ENCODE measurements at regions not wholly inside any gene's neighbourhood (a gene's known extent, or its start where the extent isn't known, plus 50 kb on each side); places are given as distances from the start of the nearest gene placed in this dataset.

DNA sequence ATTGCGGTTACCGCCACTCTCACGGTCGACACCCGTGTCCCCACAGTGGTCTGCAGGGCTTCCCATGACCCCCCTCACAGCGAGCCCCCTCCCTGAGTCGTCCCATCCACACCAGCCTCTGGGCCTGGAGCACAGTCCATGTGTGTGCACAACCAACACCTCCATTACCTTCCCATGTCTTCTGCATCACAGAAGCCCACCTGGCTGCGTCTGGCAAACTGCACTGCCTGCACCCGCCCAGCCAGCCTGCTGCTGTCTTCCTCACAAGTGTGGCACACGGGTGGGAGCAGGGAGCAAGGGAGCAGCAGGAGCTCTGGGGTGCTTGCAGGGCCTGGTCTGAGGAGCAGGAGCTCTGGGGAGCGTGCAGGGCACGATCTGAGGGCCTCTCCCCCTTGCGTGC lies 415.3 kb upstream of the IRX4 start:
- DNase-seq (ENCODE audit: low read depth in 2 of 2), result no peak

DNA sequence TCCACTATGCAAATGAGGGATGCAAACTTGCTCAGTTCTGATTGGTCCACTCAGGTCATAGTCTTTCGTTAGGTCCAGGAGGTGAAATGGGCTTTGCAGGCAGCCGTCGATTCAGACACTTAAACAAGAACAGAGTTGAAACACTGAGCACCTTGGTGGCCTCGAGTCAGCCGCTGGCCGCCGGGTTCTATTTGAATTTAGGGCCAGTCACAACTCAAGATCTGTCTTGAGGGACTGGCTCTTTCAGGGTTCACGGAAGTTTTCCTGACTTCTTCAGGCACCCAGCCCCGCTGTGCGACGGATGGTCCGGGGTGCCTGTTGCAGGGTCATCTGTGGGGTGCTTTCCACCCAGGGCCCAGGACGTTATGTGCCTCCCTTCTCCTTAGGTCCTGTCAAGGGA lies 412.8 kb upstream of the IRX4 start:
- no peak for DNase-seq (ENCODE audit: low read depth in 2 of 2)

DNA sequence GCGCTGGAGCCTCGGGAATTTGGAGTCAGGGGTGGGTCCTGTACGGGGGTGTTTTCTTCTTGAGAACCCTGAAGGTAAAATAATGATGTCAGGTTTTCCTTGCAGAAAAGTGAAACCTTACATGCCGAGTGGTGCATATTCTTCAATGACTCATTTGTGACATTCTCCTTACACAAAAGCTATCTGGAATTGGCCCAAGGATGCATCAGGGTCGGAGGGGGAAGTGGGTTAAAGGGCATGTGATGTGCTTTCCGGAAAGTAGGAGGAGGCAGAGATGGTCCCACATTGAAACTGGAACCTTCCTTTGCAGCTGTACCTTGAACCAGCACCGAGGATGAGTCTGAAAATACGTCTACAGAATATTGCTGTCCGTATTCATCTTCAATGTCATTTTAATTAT lies 411.2 kb upstream of the IRX4 start:
- no peak for DNase-seq (ENCODE audit: low read depth in 2 of 2)

GRCh38 chr5:2291146-2291840 lies 408.6 kb upstream of the IRX4 start:
- DNase-seq (ENCODE audit: low read depth in 2 of 2), result no peak

GRCh38 chr5:2289380-2289779 lies 406.7 kb upstream of the IRX4 start:
- DNase-seq (ENCODE audit: low read depth in 2 of 2), result no peak

- DNase-seq (ENCODE audit: low read depth in 2 of 2), result no peak
Observed at GRCh38 chr5:2288968-2289367, 406.2 kb upstream of the IRX4 start.

- DNase-seq (ENCODE audit: low read depth in 2 of 2), result no peak
Observed at GRCh38 chr5:2288466-2288865, 405.7 kb upstream of the IRX4 start.

DNA sequence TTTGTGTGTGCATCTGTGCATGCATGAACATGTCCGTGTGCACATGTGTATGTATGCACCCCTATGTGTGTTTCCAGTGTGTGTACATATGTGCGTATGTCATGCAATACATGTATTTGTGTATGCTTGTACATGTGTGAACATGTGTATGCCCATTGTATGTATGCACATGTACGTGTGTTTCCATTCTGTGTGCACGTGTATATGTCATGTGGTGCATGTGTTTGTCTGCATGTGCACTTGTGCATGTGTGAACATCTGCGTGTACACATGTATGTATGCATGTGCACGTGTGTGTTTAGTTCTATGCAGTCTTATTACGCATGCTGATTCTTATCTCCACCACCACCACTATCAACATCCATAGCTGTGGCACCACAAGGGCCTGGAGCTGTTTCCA lies 403.5 kb upstream of the IRX4 start:
- no peak for DNase-seq (ENCODE audit: low read depth in 2 of 2)

- DNase-seq (ENCODE audit: low read depth in 2 of 2), result no peak
Observed at GRCh38 chr5:2284678-2285077, 402.0 kb upstream of the IRX4 start.

- no peak for DNase-seq (ENCODE audit: low read depth in 2 of 2)
Observed at GRCh38 chr5:2283481-2284045, 400.8 kb upstream of the IRX4 start.

- DNase-seq (ENCODE audit: low read depth in 2 of 2), result no peak
Observed at GRCh38 chr5:2282893-2283292, 400.2 kb upstream of the IRX4 start.

GRCh38 chr5:2282034-2282690 lies 399.4 kb upstream of the IRX4 start:
- DNase-seq (ENCODE audit: low read depth in 2 of 2), result no peak

DNA sequence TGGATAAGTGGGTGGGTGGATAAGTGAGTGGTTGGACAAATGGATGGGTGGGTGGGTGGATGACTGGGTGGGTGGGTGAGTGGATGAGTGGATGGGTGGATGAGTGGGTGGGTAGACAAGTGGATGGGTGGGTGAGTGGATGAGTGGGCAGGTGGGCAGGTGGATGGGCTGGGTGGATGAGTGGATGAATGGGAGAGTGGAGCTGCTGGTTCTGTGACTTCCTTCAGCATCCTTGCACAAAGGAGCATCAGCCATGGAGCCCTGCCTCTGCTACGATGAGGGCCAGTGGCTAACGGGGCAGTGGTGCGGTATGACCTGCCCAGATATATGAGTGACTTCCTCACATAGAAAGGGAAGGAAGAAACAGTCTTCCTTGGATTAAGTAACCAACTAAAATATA lies 398.7 kb upstream of the IRX4 start:
- no peak for DNase-seq (ENCODE audit: low read depth in 2 of 2)

DNA sequence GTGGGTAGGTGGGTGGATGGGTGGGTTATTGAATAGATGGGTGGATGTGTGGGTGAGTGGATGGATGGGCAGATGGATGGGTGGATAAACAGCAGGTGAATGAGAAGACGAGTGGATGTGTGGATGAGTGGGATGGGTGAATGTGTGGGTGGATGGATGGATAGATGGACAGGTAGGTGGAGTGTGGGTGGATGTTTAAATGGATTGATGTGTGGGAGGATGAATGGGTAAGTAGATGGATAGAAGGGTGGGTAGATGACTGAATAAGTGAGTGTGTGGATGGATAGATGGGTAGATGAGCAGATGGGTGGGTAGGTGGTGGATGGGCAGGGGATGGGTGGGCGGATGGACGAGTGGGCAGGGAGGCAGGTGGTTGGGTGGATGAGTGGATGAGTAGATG lies 397.6 kb upstream of the IRX4 start:
- DNase-seq (ENCODE audit: low read depth in 2 of 2), result no peak

DNA sequence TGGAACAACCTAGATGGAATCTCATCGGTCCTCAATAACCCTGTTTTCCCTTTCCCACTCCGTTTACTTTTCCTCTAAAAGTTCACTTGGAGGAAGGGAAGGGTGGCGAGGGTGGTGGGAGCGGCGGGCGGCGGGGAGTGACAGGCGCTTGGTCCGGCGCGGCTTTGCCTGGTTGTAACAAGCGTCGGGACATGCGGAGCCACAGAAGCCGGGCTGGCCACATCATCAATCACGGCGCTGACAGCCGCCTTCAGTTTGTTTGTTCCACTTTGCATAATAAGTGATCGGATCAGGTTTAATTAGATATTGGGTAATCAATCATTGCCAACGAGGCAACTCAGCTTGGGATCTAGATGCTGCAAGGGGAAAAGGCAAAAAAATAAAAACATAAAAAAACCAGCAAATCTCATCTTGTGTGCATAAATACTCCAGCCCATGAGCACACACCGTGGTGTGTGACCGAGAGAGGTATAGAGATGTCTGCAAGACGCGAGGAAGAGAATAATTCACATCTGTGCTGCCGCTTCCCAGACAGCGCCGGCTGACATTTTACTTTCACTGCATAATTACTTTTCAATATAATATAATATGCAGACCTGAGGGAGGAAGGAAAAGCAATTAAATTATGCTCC lies 396.2 kb upstream of the IRX4 start:
- DNase-seq (ENCODE audit: low read depth in 2 of 2), result no peak

DNA sequence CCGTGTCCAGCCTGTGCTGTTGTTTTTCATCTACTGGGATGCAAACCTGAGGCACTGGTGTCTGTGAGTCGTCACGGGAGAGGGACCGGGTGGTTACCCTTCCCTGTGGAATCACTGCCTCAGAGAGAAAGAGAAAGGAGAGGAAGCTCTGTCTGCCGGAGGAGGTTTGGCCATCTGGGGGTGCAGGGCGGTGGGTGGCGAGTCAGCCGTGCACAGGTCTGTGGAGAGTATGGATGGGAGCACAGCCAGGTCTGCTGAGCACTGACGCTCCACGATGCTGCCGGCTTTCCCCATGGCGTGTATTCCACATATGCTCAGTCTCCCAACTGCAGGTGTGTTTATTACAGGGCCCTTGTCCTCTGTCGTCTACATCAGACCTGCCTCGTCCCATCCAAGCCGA lies 395.2 kb upstream of the IRX4 start:
- DNase-seq (ENCODE audit: low read depth in 2 of 2), result no peak

DNA sequence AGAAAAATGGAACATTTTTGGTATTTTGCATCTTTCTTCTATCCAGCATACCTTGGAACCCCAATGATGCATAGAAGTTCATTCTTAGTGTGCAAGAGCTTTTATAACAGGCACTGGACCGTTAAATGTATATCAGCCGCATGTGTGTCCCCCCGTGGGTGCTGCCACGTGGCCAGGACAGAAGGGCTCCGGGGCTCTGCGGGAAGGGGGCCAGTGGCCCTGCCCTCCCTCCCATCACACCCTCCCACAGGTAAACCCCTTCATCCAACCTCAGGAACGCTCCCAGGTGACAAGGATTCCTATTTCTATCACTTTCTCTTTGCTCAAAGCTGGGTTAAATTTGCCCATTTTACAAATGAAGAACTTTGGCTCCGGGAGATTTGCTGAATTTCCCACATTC lies 393.4 kb upstream of the IRX4 start:
- DNase-seq (ENCODE audit: low read depth in 2 of 2), result no peak

- no peak for DNase-seq (ENCODE audit: low read depth in 2 of 2)
Observed at GRCh38 chr5:2272755-2273154, 390.0 kb upstream of the IRX4 start.

GRCh38 chr5:2272039-2272438 lies 389.3 kb upstream of the IRX4 start:
- no peak for DNase-seq (ENCODE audit: low read depth in 2 of 2)

GRCh38 chr5:2271316-2271715 lies 388.6 kb upstream of the IRX4 start:
- no peak for DNase-seq (ENCODE audit: low read depth in 2 of 2)

DNA sequence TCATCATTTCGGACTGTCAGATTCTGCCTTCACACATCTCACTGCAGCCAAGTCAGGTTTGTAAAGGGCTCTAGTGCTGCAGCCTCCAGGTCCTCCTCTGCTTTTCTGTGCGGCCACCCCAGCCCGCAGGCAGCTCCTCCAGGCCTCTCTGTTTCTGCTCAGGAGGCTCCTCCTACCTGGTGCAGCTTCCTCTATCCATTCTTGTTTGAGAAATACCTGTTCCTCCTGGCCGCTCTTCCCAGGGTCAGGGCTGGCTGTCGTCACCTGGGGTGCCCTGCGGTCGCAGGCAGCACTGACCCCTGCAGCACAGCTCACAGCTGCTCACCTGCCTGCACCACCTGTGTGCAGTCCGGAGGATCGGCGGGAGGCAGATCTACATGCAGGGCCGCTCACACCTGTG lies 387.7 kb upstream of the IRX4 start:
- no peak for DNase-seq (ENCODE audit: low read depth in 2 of 2)

GRCh38 chr5:2269656-2270055 lies 386.9 kb upstream of the IRX4 start:
- no peak for DNase-seq (ENCODE audit: low read depth in 2 of 2)

GRCh38 chr5:2267991-2268390 lies 385.3 kb upstream of the IRX4 start:
- no peak for DNase-seq (ENCODE audit: low read depth in 2 of 2)
